GM12892 (cell line): ENCODE measurements at regions not wholly inside any gene's neighbourhood (a gene's known extent, or its start where the extent isn't known, plus 50 kb on each side); places are given as distances from the start of the nearest gene placed in this dataset.

Experiments used
- POLR2A ChIP-seq: IDR thresholded peaks from 2 replicates; pipeline ENCODE4 v1.6.1; 2011; ENCODE audit warnings: low read depth, low read length, control low read depth
- POLR2AphosphoS5 ChIP-seq: IDR thresholded peaks from 2 replicates; pipeline ENCODE4 v1.6.1; 2011; ENCODE audit warnings: low read depth, low read length, control low read depth
- TAF1 ChIP-seq: IDR thresholded peaks from 2 replicates; pipeline ENCODE4 v1.6.1; 2011; ENCODE audit warnings: low read depth, mild to moderate bottlenecking, control low read depth, low read length, borderline replicate concordance

GRCh38 chr13:29704648-29705047 is 109.2 kb upstream of the SLC7A1 start:
- TF ChIP-seq POLR2A = no peak
- no peak for TF ChIP-seq POLR2AphosphoS5
- no peak for TF ChIP-seq TAF1
